Activated CD4-positive, alpha-beta T cell treated with anti-CD3 and anti-CD28 coated beads, Interleukin-2, amount 50 U/mL, for 4 hours (primary cell): ENCODE measurements at regions not wholly inside any gene's neighbourhood (a gene's known extent, or its start where the extent isn't known, plus 50 kb on each side); places are given as distances from the start of the nearest gene placed in this dataset.
"Not testable (repeated sequence)": the region's sequence is repeated elsewhere in the genome, so short reads cannot be mapped to it uniquely, and the experiment has no call there.

Experiments
- DNase-seq, 2 experiments: peaks; one replicate each; pipeline ENCODE4 v3.0.0-alpha.2; 2020

DNA sequence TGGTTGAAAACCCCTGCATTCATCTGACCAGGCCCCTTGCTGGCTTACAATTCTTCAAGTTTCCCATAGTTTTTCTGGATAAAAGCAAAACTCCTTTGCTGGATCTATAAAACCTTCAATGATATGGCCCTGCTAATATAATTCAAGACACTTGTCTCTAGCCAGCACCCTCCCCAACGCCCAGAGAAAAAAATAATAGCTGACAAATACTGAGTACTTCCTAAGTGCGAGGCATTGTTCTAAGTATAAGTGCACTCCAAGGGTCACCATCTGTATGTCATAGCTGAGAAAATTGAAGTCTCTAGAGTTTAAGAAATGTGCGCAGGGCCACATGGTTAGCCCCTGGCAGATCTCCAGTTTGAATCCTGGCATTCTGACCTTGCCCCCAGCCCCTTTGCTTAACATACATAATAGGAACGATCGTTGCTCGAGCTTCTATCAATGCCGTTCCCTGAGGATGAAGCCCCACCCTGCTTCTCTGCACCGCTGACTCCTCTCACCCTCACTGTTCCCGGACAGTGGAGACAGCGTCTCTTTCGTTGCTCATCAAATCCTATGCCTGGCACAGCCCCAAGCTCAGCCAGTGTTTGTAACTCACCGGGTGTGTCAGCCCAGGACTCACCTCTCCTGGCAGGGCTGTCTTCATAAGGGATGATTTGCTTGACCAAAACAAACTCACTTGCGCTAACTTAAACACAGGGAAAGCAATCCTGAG lies 377.1 kb upstream of the PROK2 start:
- DNase-seq: no peak

GRCh38 chr3:72161285-72161684 lies 376.3 kb upstream of the PROK2 start:
- DNase-seq: not testable (repeated sequence)

GRCh38 chr3:72160351-72160750 lies 375.4 kb upstream of the PROK2 start:
- DNase-seq: no peak

DNA sequence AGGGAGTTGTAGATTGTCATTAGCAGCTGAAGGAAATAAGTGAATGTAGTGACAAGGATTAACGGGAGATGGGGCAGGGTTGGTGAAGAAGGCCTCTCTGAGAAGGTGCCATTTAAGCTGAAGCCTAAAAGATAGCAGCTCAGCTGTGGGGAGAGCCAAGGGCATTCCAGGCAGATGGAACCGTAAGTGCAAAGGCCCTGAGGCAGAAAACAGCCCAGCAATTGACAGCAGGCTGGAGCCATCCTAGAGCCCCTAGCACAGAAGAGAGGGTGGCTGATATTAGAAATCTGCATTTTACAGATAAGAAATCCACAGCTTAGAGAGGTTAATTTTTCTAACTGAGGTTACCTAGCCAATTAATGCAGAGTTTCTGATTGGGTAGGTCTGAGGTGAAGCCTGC lies 374.5 kb upstream of the PROK2 start:
- no peak for DNase-seq

- DNase-seq: no peak
Measured at GRCh38 chr3:72158639-72159326, 373.8 kb upstream of the PROK2 start.

DNA sequence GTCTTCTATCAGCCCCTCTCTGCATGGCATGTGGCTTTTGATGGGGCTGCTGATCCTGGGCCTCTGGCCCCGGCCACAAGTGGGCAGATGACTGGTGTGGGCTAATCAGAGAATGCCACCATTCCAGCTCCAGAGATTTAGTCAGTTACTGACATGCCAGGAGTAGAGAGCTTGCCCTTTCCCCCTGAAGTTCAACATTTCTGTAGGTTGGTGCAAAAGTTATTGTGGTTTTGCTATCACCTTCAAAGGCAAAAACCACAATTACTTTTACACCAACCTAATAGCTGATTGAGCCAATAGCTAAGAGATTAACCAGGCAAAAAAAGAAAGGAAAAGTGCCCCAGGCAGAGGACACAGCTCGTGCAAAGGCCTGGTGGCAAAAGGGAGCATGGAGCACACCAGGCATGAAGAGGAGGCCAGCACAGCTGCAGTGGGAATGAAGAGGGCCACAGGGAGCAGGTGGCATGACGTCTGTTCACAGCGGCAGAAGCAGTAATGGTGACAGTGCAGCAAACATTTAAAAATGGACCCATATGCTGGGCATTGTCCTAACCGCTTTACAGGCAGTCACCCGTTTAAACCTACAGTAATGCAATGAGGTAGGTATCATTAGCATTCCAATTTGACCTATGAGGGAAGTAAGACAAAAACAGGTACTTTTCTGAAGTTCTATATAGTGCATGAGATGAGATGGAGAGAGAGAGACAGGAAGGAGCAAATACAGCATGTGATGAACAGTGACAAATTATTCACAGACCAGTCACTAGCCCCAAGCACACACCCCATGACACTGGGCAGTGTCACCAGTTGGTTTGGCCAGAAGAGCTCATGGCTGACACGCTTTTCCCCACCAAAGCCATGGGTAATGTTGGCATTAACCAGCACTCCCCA lies 373.0 kb upstream of the PROK2 start:
- no peak for DNase-seq

DNA sequence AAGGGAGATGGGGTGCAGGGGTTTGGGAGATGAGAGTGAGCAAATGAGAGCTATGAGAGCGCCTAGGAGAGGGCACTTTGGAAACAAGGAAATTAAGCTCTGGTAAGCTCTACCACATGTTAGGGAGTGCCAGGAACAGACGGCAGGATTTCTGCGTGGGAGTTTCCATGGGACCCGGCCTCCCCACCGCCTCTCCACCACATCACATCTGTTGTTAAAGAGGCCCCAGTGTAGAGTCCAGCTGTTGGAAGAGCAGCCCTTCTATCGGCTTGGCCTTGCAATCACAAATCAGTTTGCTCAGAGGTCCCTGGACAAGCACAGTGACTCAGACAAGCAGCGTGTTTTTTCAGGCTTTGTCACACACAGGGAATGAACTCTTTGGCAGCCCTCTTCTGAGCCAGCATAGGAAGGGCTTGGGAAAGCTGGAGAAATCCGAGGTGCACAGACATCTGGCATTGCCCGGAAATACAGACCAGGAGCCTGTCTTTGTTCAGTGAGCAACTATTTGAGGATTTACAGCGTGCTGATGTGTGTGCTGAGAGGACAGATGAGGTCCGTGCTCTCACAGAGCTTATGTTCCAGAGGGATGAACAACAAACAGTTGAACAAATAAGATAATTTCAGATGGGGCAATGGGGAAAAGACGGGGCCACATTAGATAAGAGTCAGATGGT lies 370.6 kb upstream of the PROK2 start:
- DNase-seq: no peak

- DNase-seq: no peak
Measured at GRCh38 chr3:72154391-72155335, 369.7 kb upstream of the PROK2 start.

DNA sequence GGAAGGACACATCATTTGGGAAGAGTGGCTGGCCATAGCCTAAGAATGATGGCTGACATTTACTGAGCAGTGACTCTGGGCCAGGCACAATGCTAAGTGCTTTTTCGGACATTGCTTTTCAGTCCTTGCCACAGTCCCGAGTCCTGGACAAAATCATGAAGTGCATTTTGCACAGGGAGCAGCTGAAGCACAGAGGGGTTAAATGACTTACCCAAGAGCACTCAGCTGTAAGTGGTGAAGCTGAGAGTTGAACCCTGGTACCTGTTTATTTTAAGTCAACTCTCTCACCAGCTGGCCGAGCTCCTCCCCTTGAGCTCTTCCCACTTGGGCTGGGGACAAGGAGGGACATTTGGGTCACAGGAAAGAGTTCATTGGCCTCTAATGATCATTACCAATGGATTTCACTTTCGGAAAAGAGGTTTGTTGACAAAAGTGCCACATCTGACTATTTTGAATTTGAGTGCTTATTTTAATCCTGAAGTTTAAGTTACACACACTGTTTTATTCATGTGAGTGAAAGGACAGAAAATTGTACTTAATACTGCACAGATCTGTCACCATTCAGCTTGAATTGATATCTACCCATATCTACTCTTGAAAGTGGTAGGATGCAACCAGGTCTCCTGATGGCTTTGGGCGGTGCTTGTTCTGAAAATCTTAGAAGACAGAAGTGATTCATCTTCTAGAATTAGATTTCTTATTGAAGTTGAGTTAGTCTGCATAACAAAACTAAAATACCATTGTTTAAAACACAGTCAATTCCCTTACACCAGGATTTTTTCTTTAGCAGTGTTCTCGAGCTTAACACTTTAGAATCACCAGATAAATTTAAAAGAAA lies 368.7 kb upstream of the PROK2 start:
- DNase-seq: no peak

- DNase-seq: no peak
Measured at GRCh38 chr3:72152551-72153476, 367.9 kb upstream of the PROK2 start.

- no peak for DNase-seq
Measured at GRCh38 chr3:72151465-72152238, 366.7 kb upstream of the PROK2 start.

DNA sequence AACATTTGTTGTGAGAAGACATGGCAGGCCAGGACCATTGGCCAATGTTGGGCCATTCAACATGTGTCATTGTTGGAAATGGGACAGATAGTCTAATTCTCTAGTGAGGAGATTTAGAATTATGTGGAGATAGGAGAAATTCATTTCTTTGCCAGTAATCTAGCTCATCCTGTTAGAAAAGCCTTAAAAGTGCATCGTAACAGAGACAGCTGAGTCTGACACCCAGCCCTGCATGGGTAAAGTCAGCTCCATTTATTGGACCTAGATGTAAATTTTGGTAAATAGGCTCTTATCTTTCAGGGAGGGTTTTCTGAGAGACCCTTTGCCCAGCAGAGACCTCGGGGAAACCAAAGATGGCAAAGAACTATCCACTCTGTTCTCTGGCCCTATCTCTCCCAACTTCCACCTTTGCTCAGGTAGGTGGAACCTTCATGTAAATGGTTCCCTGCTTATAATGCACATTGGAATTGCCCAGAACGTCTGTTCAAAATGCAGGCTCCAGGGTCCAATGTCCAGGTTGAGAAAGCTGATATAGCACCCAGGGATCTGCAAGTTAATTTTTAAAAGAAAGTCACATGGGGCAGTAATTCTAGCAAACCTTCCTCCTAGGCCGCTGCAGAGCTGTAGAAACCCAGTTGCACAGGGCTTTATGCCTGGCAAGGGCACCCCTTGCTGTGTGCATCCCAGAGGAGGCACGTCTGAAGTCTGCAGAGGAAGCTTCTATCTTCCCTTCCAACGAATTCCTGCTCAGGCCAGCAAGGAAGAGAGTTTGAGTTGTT lies 365.9 kb upstream of the PROK2 start:
- DNase-seq: no peak

DNA sequence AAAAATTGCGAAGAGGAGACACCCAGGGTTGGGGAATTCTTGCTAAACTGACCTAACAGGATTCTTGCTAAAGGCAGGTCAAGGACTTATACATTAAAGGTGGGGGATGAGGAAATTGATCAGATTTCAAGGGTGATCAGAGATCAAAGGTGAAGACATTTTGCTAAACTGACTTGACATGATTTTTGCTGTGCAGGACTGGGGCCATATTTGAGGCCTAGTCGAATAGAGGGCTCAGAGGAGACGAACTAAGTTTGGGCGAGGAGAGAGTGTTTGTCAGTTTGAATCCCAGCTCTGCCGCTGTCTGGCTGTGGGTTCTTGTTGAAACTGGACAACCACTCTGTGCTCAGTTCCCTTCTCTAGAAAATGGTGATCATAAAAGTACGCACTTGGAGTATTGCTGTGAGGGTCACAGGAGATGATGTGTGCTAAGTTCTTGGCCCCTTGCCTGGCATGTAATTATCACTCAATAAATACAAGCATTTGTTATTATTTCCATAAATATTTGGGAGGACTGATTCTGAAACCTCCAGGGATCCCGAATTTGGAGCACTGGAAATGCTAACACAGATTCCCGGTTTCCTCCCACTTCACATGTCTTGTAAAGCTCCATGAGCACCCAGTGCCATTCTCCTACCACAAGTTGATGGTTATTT lies 364.8 kb upstream of the PROK2 start:
- DNase-seq: no peak

DNA sequence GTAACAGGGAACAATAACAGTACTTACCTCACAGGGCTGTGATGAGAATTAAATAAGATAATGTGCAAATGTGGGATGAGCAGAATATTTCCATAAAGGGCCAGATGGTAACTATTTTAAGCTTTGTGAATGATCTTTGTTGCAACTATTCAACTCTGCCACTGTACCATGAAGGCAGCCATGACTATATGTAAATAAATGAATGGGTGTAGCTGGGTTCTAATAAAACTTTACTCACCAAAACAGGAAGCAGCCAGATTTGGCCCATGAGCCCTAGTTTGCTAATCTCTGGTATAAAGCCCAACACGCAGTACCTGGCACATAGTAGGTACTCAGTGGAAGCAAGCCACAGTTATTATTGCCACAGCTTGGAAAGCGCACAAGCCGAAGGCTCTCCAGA lies 362.7 kb upstream of the PROK2 start:
- DNase-seq: no peak

DNA sequence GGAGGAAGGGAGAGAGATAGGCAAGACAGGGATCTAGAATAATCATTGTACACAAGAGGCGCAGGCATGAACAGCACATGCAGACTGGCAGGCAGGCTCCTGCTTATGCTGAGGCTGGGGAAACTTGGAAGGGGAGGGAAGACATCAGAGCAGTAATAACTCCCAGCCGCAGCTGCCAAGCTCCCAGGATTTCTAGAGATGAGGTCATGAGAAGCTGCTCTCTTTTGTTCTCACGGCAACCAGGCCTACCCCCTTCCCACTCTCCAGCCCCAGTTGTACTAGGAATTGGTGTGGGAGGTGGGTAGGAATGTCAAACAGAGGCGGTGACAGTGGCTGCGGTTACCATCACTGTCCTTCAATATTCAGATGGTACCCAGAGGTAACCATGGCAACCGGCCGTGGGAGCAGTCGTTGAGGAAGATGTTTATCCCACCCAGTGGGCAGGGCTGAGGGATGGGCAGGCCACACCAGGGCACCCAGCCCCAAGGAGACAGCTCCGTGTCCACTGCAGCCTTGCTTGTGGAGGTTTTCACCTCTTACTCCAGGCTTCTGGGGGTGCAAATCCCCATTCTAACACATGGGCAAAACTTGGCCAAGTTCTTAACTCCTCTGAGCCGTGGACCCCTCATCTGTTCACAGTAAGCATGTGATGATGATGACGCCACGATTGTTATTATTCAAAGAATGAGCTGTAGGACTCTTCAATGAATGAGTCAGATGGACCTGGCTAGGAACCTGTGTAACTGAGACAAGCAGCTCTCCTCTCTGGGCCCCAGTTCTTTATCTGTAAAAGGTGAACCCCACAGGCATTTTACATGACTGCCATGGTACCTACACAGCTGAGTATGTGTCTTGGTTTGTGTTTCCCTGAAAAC lies 360.8 kb upstream of the PROK2 start:
- DNase-seq: no peak

GRCh38 chr3:72144773-72145505 lies 360.0 kb upstream of the PROK2 start:
- DNase-seq: no peak
